Pancreas (tissue), 10 donors: ENCODE measurements at regions not wholly inside any gene's neighbourhood (a gene's known extent, or its start where the extent isn't known, plus 50 kb on each side); places are given as distances from the start of the nearest gene placed in this dataset.

Experiments
- ATAC-seq, 4 donors: fragments of 200-7000 bp; cut with Tn5 transposase; one replicate each; pipeline versions ENCODE4 v1.8.0 to v1.9.1; 2020; ENCODE audit warnings: mild to moderate bottlenecking in 4 of 4, moderate library complexity in 4 of 4
- DNase-seq, 6 donors: peaks; one replicate each; pipeline ENCODE4 v3.0.0-alpha.2; 2020
- FAIRE-seq: peaks from 2 replicates; lab custom pipeline; 2012; peaks lifted over from hg19 to GRCh38; lab: Jason Lieb, UNC
- H3K27ac ChIP-seq, 4 donors: fragments of 200-600 bp; sonication (generic); 1 replicate in 3 of 4; 2 replicates in 1 of 4; pipeline versions ENCODE4 v1.5.0 to v1.8.0; 2020
- H3K27me3 ChIP-seq, 4 donors: fragments of 200-600 bp; one replicate each; pipeline ENCODE4 v1.8.0; 2021
- H3K36me3 ChIP-seq, 3 donors: fragments of 200-600 bp; sonication (generic) in 1 of 3; one replicate each; pipeline versions ENCODE4 v1.5.0 to v1.8.0; 2020 to 2021
- H3K4me1 ChIP-seq, 3 donors: fragments of 200-600 bp; one replicate each; pipeline ENCODE4 v1.8.0; 2021
- H3K4me3 ChIP-seq, 4 donors: fragments of 200-600 bp; sonication (generic) in 2 of 4; one replicate each; pipeline versions ENCODE4 v1.5.0 to v1.8.0; 2020 to 2021
- H3K9me3 ChIP-seq, 4 donors: fragments of 200-600 bp; one replicate each; pipeline ENCODE4 v1.8.0; 2021
- WGBS, 2 donors: extraction: QIAGEN DNeasy Blood & Tissue Kit; methylation state at CpG; one replicate each; pipeline ENCODE4 v1.1.7; 2013; 5-methylcytosine and 5-hydroxymethylcytosine counted together
- intact Hi-C, 3 donors: fragments of 100-400 bp; cut with DNase I; formaldehyde crosslinking; loops; one replicate each; pipeline versions ENCODE4 v1.11.1 to v1.14.2; 2022
- TF ChIP-seq, protein P1 (sequence below), 4 donors: fragments of 200-600 bp; sonication (generic) in 3 of 4; IDR thresholded peaks; one replicate each; pipeline versions ENCODE4 v1.5.0 to v1.8.0; 2021; ENCODE audit warnings: antibody characterized with exemption in 4 of 4
- donor health status: healthy with polysubstance abuse.
- donor health status: DM: no; HTN: no; CAD: no; lungs with moderate emphysema.
- donor health status: DM: no; HTN: no; CAD: no.
- donor health status: control.
- donor health status: control.
- donor health status: Bipolar disorder and iron deficiency.
- donor health status: DM: yes; HTN: yes; CAD: no.
- donor health status: DM: no; HTN: no; CAD: no.
- donor health status: DM: no; HTN: no; CAD: no.
- donor health status: DM: yes; HTN: yes; CAD: no.

DNA sequence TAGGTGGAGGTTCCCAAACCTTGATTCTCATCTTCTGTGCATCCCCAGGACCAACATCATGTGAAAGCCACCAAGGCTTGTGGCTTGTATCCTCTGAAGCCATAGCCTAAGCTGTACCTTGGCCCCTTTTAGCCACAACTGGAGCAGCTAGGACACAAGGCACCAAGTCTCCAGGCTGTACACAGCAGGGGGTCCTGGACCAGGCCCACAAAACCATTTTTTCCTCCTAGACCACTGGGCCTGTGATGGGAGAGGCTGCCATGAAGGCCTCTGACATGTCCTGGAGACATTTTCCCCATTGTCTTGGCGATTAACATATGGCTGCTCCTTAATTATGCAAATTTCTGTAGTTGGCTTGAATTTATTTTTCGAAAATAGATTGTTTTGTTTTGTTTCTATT is 114.8 kb upstream of the LAMA2 start:
- H3K9me3 ChIP-seq: no peaks in the 10 kb centered on the region
- no peaks in the 10 kb centered on the region for H3K4me1 ChIP-seq
- FAIRE-seq (no peak), DNase-seq (no peak), ATAC-seq (no peak)
- WGBS, 2 donors: 25 to 27% methylated on average over 2 of the region's 2 CpGs
- H3K27me3 ChIP-seq: no peaks in the 10 kb centered on the region
- TF ChIP-seq, protein P1, sequence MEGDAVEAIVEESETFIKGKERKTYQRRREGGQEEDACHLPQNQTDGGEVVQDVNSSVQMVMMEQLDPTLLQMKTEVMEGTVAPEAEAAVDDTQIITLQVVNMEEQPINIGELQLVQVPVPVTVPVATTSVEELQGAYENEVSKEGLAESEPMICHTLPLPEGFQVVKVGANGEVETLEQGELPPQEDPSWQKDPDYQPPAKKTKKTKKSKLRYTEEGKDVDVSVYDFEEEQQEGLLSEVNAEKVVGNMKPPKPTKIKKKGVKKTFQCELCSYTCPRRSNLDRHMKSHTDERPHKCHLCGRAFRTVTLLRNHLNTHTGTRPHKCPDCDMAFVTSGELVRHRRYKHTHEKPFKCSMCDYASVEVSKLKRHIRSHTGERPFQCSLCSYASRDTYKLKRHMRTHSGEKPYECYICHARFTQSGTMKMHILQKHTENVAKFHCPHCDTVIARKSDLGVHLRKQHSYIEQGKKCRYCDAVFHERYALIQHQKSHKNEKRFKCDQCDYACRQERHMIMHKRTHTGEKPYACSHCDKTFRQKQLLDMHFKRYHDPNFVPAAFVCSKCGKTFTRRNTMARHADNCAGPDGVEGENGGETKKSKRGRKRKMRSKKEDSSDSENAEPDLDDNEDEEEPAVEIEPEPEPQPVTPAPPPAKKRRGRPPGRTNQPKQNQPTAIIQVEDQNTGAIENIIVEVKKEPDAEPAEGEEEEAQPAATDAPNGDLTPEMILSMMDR (IDR thresholded peaks at IDR 0.05): no peak
- intact Hi-C loops: no loop called here
- no peak overlapping the region for H3K27ac ChIP-seq
- H3K36me3 ChIP-seq: no peaks in the 10 kb centered on the region
- no peak overlapping the region for H3K4me3 ChIP-seq

DNA sequence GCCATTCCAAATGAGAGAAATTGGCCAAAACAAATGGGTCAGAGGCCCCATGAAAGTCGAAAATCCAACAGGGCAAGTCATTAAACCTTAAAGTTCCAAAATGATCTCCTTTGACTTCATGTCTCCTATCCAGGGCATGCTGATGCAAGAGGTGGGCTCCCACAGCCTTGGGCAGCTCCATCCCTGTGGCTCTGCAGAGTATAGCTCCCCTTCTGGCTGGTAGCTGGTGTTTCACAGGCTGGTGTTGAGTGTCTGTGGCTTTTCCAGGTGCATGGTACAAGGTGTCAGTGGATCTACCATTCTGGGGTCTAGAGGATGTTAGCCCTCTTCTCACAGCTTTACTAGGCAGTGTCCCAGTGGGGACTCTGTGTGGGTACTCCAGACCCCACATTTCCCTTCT is 115.2 kb upstream of the LAMA2 start:
- 20 to 22% methylated on average over 1 of the region's 1 CpG for WGBS, 2 donors
- Histone ChIP-seq H3K36me3 (no peaks in the 10 kb centered on the region), H3K9me3 (no peaks in the 10 kb centered on the region), H3K4me1 (no peaks in the 10 kb centered on the region), H3K27ac (no peak overlapping the region), H3K27me3 (no peaks in the 10 kb centered on the region), H3K4me3 (no peak overlapping the region)
- ATAC-seq (no peak), FAIRE-seq (no peak), DNase-seq (no peak)
- intact Hi-C loops: no loop called here
- TF ChIP-seq, protein P1 (IDR thresholded peaks at IDR 0.05): no peak

DNA sequence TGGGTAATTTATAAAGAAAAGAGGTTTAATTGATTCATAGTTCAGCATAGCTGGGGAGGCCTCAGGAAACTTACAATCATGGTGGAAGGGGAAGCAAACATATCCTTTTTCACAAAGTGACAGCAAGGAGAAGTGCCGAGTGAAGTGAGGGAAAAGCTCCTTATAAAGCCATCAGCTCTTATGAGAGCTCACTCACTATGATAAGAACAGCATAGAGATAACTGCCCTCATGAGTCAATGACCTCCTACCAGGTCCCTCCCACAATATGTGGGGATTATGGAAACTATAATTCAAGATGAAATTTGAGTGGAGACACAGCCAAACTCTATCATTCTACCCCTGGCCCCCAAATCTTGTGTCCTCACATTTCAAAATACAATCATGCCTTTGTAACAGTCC is 115.8 kb upstream of the LAMA2 start:
- Histone ChIP-seq H3K4me3 (no peak overlapping the region), H3K36me3 (no peaks in the 10 kb centered on the region), H3K4me1 (no peaks in the 10 kb centered on the region), H3K9me3 (no peaks in the 10 kb centered on the region), H3K27ac (no peak overlapping the region), H3K27me3 (no peaks in the 10 kb centered on the region)
- DNase-seq (no peak), ATAC-seq (no peak), FAIRE-seq (no peak)
- intact Hi-C loops: no loop called here
- TF ChIP-seq, protein P1 (IDR thresholded peaks at IDR 0.05): no peak
- 27 to 35% methylated on average over 1 of the region's 1 CpG for WGBS, 2 donors

DNA sequence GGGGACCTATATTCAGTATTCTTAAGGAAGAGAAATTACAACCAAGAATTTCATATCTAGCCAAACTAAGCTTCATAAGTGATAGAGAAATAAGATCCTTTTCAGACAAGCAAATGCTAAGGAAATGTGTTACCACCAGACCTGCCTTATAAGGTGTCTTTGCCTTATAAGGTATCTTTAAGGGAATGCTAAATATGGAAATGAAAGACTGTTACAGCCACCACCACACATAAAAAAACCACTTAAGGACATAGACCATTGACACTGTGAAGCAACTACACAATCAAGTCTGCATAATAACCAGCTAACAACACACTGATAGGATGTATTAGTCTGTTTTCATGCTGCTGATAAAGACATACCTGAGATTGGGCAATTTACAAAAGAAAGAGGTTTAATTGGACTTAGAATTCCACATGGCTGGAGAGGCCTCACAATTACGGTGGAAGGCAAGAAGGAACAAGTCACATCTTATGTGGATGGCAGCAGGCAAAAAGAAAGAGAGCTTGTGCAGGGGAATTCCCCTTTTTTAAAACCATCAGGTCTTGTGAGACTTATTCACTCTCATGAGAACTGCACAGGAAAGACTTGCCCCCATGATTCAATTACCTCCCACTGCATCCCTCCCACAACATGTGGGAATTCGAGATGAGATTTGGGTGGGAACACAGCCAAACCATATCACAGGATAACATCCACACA is 119.2 kb upstream of the LAMA2 start:
- intact Hi-C loops: no loop called here
- DNase-seq: no peak
- Histone ChIP-seq H3K27me3 (no peaks in the 10 kb centered on the region), H3K4me1 (no peaks in the 10 kb centered on the region), H3K9me3 (no peaks in the 10 kb centered on the region), H3K27ac (no peak overlapping the region), H3K4me3 (no peak overlapping the region), H3K36me3 (no peaks in the 10 kb centered on the region)
- TF ChIP-seq, protein P1 (IDR thresholded peaks at IDR 0.05): no peak
- ATAC-seq: no peak
- no peak for FAIRE-seq
- WGBS, 2 donors: 37% methylated on average over 2 of the region's 2 CpGs

DNA sequence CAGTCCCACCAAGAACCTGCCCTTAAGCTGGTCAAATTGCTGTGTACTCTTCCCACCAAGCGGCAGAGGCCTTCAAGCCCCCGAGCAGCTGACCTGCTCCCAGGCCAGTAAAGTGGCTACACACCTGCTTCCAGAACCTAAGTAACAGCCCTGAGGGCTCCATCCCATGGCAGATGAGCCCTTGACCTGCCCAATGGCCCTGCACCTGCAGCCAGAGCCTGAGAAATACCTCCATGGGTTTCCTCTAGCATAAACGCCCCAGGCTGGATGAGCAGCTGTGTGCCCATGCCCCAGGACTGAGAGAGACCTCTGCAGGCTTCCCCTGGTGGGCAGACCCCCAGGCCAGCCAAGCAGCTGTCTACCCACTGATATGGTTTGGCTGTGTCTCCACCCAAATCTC is 123.0 kb upstream of the LAMA2 start:
- FAIRE-seq: no peak
- Histone ChIP-seq H3K9me3 (no peaks in the 10 kb centered on the region), H3K27ac (no peak overlapping the region), H3K27me3 (no peaks in the 10 kb centered on the region), H3K4me1 (no peaks in the 10 kb centered on the region), H3K4me3 (no peak overlapping the region), H3K36me3 (no peaks in the 10 kb centered on the region)
- no peak for ATAC-seq
- intact Hi-C loops: no loop called here
- 77 to 85% methylated on average over 3 of the region's 3 CpGs for WGBS, 2 donors
- TF ChIP-seq, protein P1 (IDR thresholded peaks at IDR 0.05): no peak
- peak in 1 of 6 donors; percentile 30 for DNase-seq
